ENCODE measurements at regions not wholly inside any gene's neighbourhood (a gene's known extent, or its start where the extent isn't known, plus 50 kb on each side); places are given as distances from the start of the nearest gene placed in this dataset.

GRCh38 chr10:58919927-58920654, 256.4 kb upstream of the PHYHIPL start:
- Histone ChIP-seq H3K27me3 (replicated peaks; ENCODE audit: control insufficient read depth, insufficient read depth, low read length) (no peaks in the 10 kb centered on the region; the same call in 1 of the 2 replicates), H3K4me3 (replicated peaks; ENCODE audit: low read depth, low read length) (no peak overlapping the region), H3K36me3 (ENCODE audit: control insufficient read depth, insufficient read depth, low read length) (no peaks in the 10 kb centered on the region)
- no peak for TF ChIP-seq CTCF (IDR thresholded peaks at IDR 0.05; ENCODE audit: insufficient read depth, low read length, poor library complexity, severe bottlenecking)
- DNase-seq (ENCODE audit: extremely low read depth, insufficient read length): no peak

DNA sequence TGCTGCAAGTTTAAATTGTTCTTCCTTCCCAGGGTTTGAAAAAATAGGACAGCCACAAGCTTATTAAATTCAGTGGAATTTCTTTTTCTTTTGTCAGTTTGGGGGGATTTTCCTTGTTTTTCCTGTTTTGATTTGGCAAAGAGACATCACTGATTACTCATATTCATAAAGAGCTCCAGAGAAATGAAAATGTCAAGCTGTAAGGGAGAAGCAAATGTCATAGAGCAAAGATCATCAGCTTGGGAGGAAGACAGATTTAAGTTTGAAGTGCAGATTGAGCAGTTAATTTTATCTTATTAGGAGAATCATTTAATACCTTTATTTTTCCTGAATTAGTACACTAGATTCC, 255.8 kb upstream of the PHYHIPL start:
- Histone ChIP-seq H3K36me3 (ENCODE audit: control insufficient read depth, insufficient read depth, low read length) (no peaks in the 10 kb centered on the region), H3K4me3 (replicated peaks; ENCODE audit: low read depth, low read length) (no peak overlapping the region), H3K27me3 (replicated peaks; ENCODE audit: control insufficient read depth, insufficient read depth, low read length) (no peaks in the 10 kb centered on the region; the same call in 1 of the 2 replicates)
- TF ChIP-seq CTCF (IDR thresholded peaks at IDR 0.05; ENCODE audit: insufficient read depth, low read length, poor library complexity, severe bottlenecking): no peak
- no peak for DNase-seq (ENCODE audit: extremely low read depth, insufficient read length)

DNA sequence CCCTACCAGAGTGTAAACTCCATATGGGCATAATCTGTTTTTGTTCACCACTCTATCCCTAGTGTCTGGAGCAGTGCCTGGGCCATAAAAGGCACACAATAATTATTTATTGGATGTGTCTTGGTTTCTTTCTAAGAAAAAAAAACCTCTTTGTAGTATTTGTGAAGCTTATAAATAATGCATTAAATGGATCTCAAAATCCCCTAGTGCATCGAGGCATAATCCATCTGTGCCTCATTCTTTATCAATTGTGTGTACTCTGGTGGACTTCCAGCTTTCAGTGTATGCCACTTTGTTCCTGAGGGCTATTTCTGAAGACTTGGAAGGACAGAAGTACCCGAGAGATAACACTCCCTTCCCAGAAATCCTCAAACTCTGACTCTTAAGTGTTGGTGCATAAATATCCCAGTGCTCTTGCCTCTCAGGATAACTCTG, 255.0 kb upstream of the PHYHIPL start:
- Histone ChIP-seq H3K4me3 (replicated peaks; ENCODE audit: low read depth, low read length) (no peak overlapping the region), H3K36me3 (ENCODE audit: control insufficient read depth, insufficient read depth, low read length) (no peaks in the 10 kb centered on the region), H3K27me3 (replicated peaks; ENCODE audit: control insufficient read depth, insufficient read depth, low read length) (no peaks in the 10 kb centered on the region; the same call in 1 of the 2 replicates)
- TF ChIP-seq CTCF (IDR thresholded peaks at IDR 0.05; ENCODE audit: insufficient read depth, low read length, poor library complexity, severe bottlenecking): no peak
- no peak for DNase-seq (ENCODE audit: extremely low read depth, insufficient read length)

DNA sequence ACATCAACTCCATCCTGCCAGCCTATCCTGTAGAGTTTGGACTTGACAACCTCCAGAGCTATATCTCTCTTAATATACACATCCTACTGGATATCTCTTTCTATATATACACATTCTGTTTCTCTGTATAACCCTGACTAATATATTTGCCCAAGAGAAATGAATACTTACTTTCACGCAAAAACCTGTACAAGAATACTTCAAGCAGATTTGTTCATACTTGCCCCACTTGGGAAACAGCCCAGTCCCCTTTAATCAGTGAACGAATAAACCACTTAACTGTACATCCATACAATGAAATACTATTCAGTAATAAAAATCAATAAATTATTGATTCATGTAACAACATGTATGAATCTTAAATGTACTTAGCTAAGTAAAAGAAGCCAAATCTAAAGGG, 251.1 kb upstream of the PHYHIPL start:
- no peak for TF ChIP-seq CTCF (IDR thresholded peaks at IDR 0.05; ENCODE audit: insufficient read depth, low read length, poor library complexity, severe bottlenecking)

GRCh38 chr10:58930500-58930899, 245.9 kb upstream of the PHYHIPL start:
- TF ChIP-seq CTCF (IDR thresholded peaks at IDR 0.05; ENCODE audit: insufficient read depth, low read length, poor library complexity, severe bottlenecking): no peak
- Histone ChIP-seq H3K27me3 (replicated peaks; ENCODE audit: control insufficient read depth, insufficient read depth, low read length) (no peaks in the 10 kb centered on the region), H3K4me3 (replicated peaks; ENCODE audit: low read depth, low read length) (no peak overlapping the region), H3K36me3 (ENCODE audit: control insufficient read depth, insufficient read depth, low read length) (no peaks in the 10 kb centered on the region)
- no peak for DNase-seq (ENCODE audit: extremely low read depth, insufficient read length)

More for the DNA sequence above, 251.1 kb upstream of the PHYHIPL start:
- Histone ChIP-seq H3K4me3 (replicated peaks; ENCODE audit: low read depth, low read length) (no peak overlapping the region), H3K27me3 (replicated peaks; ENCODE audit: control insufficient read depth, insufficient read depth, low read length) (no peaks in the 10 kb centered on the region; the same call in 1 of the 2 replicates), H3K36me3 (ENCODE audit: control insufficient read depth, insufficient read depth, low read length) (no peaks in the 10 kb centered on the region)
- no peak for DNase-seq (ENCODE audit: extremely low read depth, insufficient read length)

Measured in GM06990 (cell line).